DLD1 (cell line): ENCODE measurements at regions not wholly inside any gene's neighbourhood (a gene's known extent, or its start where the extent isn't known, plus 50 kb on each side); places are given as distances from the start of the nearest gene placed in this dataset.

ENCODE experiments used
- in situ Hi-C: cut with HindIII; loops from 2 replicates; pipeline ENCODE4 v1.10.0; 2017; ENCODE audit warnings: low sequenced_read_pairs

GRCh38 chr2:41621095-41621494, 426.7 kb upstream of the PKDCC start:
- in situ Hi-C loops = no loop called here

GRCh38 chr2:41621563-41621962, 426.3 kb upstream of the PKDCC start:
- in situ Hi-C loops = no loop called here

- in situ Hi-C loops = no loop called here
Observed at GRCh38 chr2:41622301-41622700, 425.5 kb upstream of the PKDCC start.

- in situ Hi-C loops = no loop called here
Observed at GRCh38 chr2:41626936-41627335, 420.9 kb upstream of the PKDCC start.

GRCh38 chr2:41634686-41635085, 413.1 kb upstream of the PKDCC start:
- in situ Hi-C loops = no loop called here

- in situ Hi-C loops = no loop called here
Observed at GRCh38 chr2:41644936-41645335, 402.9 kb upstream of the PKDCC start.

- in situ Hi-C loops = no loop called here
Observed at GRCh38 chr2:41647468-41648050, 400.3 kb upstream of the PKDCC start.

- in situ Hi-C loops = no loop called here
Observed at GRCh38 chr2:41657226-41657625, 390.6 kb upstream of the PKDCC start.

- in situ Hi-C loops = no loop called here
Observed at GRCh38 chr2:41659758-41660157, 388.1 kb upstream of the PKDCC start.

- in situ Hi-C loops = no loop called here
Observed at GRCh38 chr2:41662461-41662860, 385.4 kb upstream of the PKDCC start.

GRCh38 chr2:41663056-41663455, 384.8 kb upstream of the PKDCC start:
- in situ Hi-C loops = no loop called here

- in situ Hi-C loops = no loop called here
Observed at GRCh38 chr2:41668529-41668928, 379.3 kb upstream of the PKDCC start.

GRCh38 chr2:41678639-41679038, 369.2 kb upstream of the PKDCC start:
- in situ Hi-C loops = no loop called here

- in situ Hi-C loops = no loop called here
Observed at GRCh38 chr2:41686156-41686555, 361.7 kb upstream of the PKDCC start.

- in situ Hi-C loops = no loop called here
Observed at GRCh38 chr2:41691561-41691960, 356.3 kb upstream of the PKDCC start.

GRCh38 chr2:41694536-41695049, 353.2 kb upstream of the PKDCC start:
- in situ Hi-C loops = no loop called here

GRCh38 chr2:41695198-41696113, 352.4 kb upstream of the PKDCC start:
- in situ Hi-C loops = no loop called here

GRCh38 chr2:41697389-41697788, 350.4 kb upstream of the PKDCC start:
- in situ Hi-C loops = no loop called here

GRCh38 chr2:41698678-41699422, 349.0 kb upstream of the PKDCC start:
- in situ Hi-C loops = no loop called here

GRCh38 chr2:41701231-41701630, 346.6 kb upstream of the PKDCC start:
- in situ Hi-C loops = no loop called here

- in situ Hi-C loops = no loop called here
Observed at GRCh38 chr2:41703123-41703522, 344.7 kb upstream of the PKDCC start.
